Colonic mucosa (tissue), 4 donors: ENCODE measurements at regions not wholly inside any gene's neighbourhood (a gene's known extent, or its start where the extent isn't known, plus 50 kb on each side); places are given as distances from the start of the nearest gene placed in this dataset.

ENCODE experiments used
- DNase-seq: peaks from one replicate; pipeline ENCODE4 v3.0.0-alpha.2; 2020
- H3K27ac ChIP-seq: fragments of 200-600 bp; one replicate; pipeline ENCODE4 v1.8.0; 2021
- H3K27me3 ChIP-seq: fragments of 200-600 bp; one replicate; pipeline ENCODE4 v1.8.0; 2021
- H3K36me3 ChIP-seq: fragments of 200-600 bp; one replicate; pipeline ENCODE4 v1.8.0; 2021
- H3K4me1 ChIP-seq: fragments of 200-600 bp; one replicate; pipeline ENCODE4 v1.8.0; 2021; ENCODE audit warnings: mild to moderate bottlenecking
- H3K4me3 ChIP-seq: fragments of 200-600 bp; one replicate; pipeline ENCODE4 v1.8.0; 2021
- H3K9ac ChIP-seq, 2 donors: one replicate each; pipeline ENCODE4 v1.7.0; 2013; ENCODE audit warnings: control low read depth in 2 of 2, low read depth in 2 of 2, low read length in 2 of 2
- H3K9me3 ChIP-seq: fragments of 200-600 bp; one replicate; pipeline ENCODE4 v1.8.0; 2021
- CTCF ChIP-seq: fragments of 200-600 bp; IDR thresholded peaks from one replicate; pipeline ENCODE4 v1.8.0; 2022; ENCODE audit warnings: antibody characterized with exemption, mild to moderate bottlenecking
- intact Hi-C: fragments of 100-400 bp; cut with DNase I; formaldehyde crosslinking; loops from one replicate; pipeline ENCODE4 v1.14.1; 2022
- donor health status: healthy.
- donor health status: DM: no; HTN: no; CAD: no.
- donor health status: DM: no; HTN: no; CAD: no.

GRCh38 chr15:95300958-95301357, 1029.5 kb upstream of the NR2F2 start:
- Histone ChIP-seq H3K4me1 (no peaks in the 10 kb centered on the region), H3K36me3 (no peaks in the 10 kb centered on the region), H3K27me3 (no peaks in the 10 kb centered on the region), H3K9me3 (no peaks in the 10 kb centered on the region), H3K4me3 (no peak overlapping the region), H3K9ac (no peak overlapping the region), H3K27ac (no peak overlapping the region)
- TF ChIP-seq CTCF = no peak
- DNase-seq = no peak
- intact Hi-C loops = no loop called here

- Histone ChIP-seq H3K4me1 (no peaks in the 10 kb centered on the region), H3K9ac (no peak overlapping the region), H3K9me3 (no peaks in the 10 kb centered on the region), H3K4me3 (no peak overlapping the region), H3K36me3 (no peaks in the 10 kb centered on the region), H3K27ac (no peak overlapping the region), H3K27me3 (no peaks in the 10 kb centered on the region)
- intact Hi-C loops = no loop called here
- no peak for DNase-seq
- TF ChIP-seq CTCF = no peak
These were observed 1028.3 kb upstream of the NR2F2 start for GRCh38 chr15:95302206-95302605.

DNA sequence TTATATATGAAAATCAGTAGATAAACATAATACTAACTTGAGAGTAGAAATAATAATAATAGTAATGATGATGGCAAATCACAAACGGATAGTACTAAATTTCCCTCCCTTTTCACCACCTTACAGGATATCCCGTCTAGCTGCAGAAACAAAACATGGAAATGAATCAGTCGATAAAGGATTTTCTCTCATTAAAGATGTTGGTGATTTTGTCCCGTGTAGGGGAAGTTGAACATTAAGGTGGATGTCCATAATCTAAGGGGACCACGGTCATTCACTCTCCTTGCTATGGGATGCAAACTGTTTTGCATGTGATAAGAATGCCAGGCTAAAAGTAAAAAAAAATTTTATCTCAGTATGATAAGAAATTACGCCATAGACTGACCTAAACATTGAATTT, 1027.7 kb upstream of the NR2F2 start:
- no peaks in the 10 kb centered on the region for H3K36me3 ChIP-seq
- no peak overlapping the region for H3K9ac ChIP-seq
- no peak for DNase-seq
- no peak overlapping the region for H3K4me3 ChIP-seq
- TF ChIP-seq CTCF = no peak
- no peak overlapping the region for H3K27ac ChIP-seq
- no peaks in the 10 kb centered on the region for H3K9me3 ChIP-seq
- no peaks in the 10 kb centered on the region for H3K27me3 ChIP-seq
- H3K4me1 ChIP-seq = no peaks in the 10 kb centered on the region
- intact Hi-C loops = no loop called here

DNA sequence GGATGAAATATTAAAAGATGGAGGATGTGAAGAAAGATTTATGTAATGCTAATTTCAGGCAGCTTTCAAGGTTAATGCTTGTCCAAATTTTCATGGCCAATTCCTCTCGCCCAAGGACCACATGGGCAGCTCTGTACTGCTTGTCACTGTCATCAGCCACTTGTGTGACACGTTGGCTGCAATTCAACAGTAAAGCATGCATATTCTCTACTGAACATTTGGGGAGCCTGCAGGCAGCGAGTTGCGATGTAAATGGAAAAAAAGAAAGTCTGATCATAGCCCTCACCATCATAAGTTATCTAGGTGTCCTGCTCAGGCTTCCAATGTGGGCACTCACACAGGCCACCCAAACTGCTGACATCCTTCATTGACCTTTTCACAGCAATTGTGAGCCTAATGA, 1026.8 kb upstream of the NR2F2 start:
- H3K9ac ChIP-seq = peak overlapping the region in 1 of 2 donors; percentile 36
- TF ChIP-seq CTCF = no peak
- H3K27ac ChIP-seq = no peak overlapping the region
- no peak overlapping the region for H3K4me3 ChIP-seq
- no peaks in the 10 kb centered on the region for H3K36me3 ChIP-seq
- DNase-seq = no peak
- H3K4me1 ChIP-seq = no peaks in the 10 kb centered on the region
- no peaks in the 10 kb centered on the region for H3K27me3 ChIP-seq
- intact Hi-C loops = no loop called here
- H3K9me3 ChIP-seq = no peaks in the 10 kb centered on the region

GRCh38 chr15:95304151-95304946, 1026.2 kb upstream of the NR2F2 start:
- no peak for DNase-seq
- Histone ChIP-seq H3K36me3 (no peaks in the 10 kb centered on the region), H3K4me3 (no peak overlapping the region), H3K9ac (peak overlapping the region in 1 of 2 donors; percentile 36), H3K9me3 (no peaks in the 10 kb centered on the region), H3K27me3 (no peaks in the 10 kb centered on the region), H3K4me1 (no peaks in the 10 kb centered on the region), H3K27ac (peak overlapping the region; percentile 50)
- intact Hi-C loops = no loop called here
- no peak for TF ChIP-seq CTCF
